Lower leg skin (tissue), 3 donors: ENCODE measurements at regions not wholly inside any gene's neighbourhood (a gene's known extent, or its start where the extent isn't known, plus 50 kb on each side); places are given as distances from the start of the nearest gene placed in this dataset.
"Not testable (repeated sequence)": the region's sequence is repeated elsewhere in the genome, so short reads cannot be mapped to it uniquely, and the experiment has no call there.

ENCODE experiments used
- POLR2A ChIP-seq, 2 donors: fragments of 450-650 bp; IDR thresholded peaks; one replicate each; pipeline ENCODE4 v1.6.1; 2016 to 2017; ENCODE audit warnings: antibody characterized with exemption in 2 of 2, mild to moderate bottlenecking in 1 of 2, moderate library complexity in 1 of 2
- TF ChIP-seq, protein P1 (sequence below), 3 donors: fragments of 450-650 bp; IDR thresholded peaks; one replicate each; pipeline ENCODE4 v1.5.1; 2016; ENCODE audit warnings: antibody characterized with exemption in 3 of 3, mild to moderate bottlenecking in 3 of 3, moderate library complexity in 2 of 3

GRCh38 chr1:91095321-91095720 is 73.5 kb upstream of the ZNF644 start:
- TF ChIP-seq, protein P1, sequence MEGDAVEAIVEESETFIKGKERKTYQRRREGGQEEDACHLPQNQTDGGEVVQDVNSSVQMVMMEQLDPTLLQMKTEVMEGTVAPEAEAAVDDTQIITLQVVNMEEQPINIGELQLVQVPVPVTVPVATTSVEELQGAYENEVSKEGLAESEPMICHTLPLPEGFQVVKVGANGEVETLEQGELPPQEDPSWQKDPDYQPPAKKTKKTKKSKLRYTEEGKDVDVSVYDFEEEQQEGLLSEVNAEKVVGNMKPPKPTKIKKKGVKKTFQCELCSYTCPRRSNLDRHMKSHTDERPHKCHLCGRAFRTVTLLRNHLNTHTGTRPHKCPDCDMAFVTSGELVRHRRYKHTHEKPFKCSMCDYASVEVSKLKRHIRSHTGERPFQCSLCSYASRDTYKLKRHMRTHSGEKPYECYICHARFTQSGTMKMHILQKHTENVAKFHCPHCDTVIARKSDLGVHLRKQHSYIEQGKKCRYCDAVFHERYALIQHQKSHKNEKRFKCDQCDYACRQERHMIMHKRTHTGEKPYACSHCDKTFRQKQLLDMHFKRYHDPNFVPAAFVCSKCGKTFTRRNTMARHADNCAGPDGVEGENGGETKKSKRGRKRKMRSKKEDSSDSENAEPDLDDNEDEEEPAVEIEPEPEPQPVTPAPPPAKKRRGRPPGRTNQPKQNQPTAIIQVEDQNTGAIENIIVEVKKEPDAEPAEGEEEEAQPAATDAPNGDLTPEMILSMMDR (IDR thresholded peaks at IDR 0.05): not testable (repeated sequence)
- TF ChIP-seq POLR2A (IDR thresholded peaks at IDR 0.05): not testable (repeated sequence)
